Fibroblast of mammary gland (primary cell): ENCODE measurements at regions not wholly inside any gene's neighbourhood (a gene's known extent, or its start where the extent isn't known, plus 50 kb on each side); places are given as distances from the start of the nearest gene placed in this dataset.
A peak's percentile ranks its signal among the peaks of the same experiment; 100 is the strongest.
"Not testable (repeated sequence)": the region's sequence is repeated elsewhere in the genome, so short reads cannot be mapped to it uniquely, and the experiment has no call there.

Source experiments
- DNase-seq: peaks from one replicate; pipeline ENCODE4 v3.0.0-alpha.2; 2010; ENCODE audit warnings: low read depth
- H3K4me3 ChIP-seq: 2 replicates; pipeline ENCODE4 v1.5.1; 2011; ENCODE audit warnings: low read depth, mild to moderate bottlenecking, low read length, moderate library complexity; ENCODE audit not compliant: control insufficient read depth
- CTCF ChIP-seq: conservative IDR thresholded peaks from 2 replicates; pipeline ENCODE4 v1.5.1; 2011; ENCODE audit warnings: low read depth, low read length, inconsistent platforms; ENCODE audit not compliant: control insufficient read depth, insufficient read depth

GRCh38 chr2:155485141-155485842, 786.8 kb downstream of the KCNJ3 start:
- H3K4me3 ChIP-seq, result no peak overlapping the region
- TF ChIP-seq CTCF, result no peak
- DNase-seq, result no peak

- TF ChIP-seq CTCF, result no peak
- no peak overlapping the region for H3K4me3 ChIP-seq
- DNase-seq, result no peak
Measured at GRCh38 chr2:155481141-155481540, 782.6 kb downstream of the KCNJ3 start.

GRCh38 chr2:155472018-155472417, 773.5 kb downstream of the KCNJ3 start:
- DNase-seq, H3K4me3 ChIP-seq: not testable (repeated sequence)

GRCh38 chr2:155456222-155456621, 757.7 kb downstream of the KCNJ3 start:
- H3K4me3 ChIP-seq, result no peak overlapping the region
- DNase-seq, result no peak
- TF ChIP-seq CTCF, result no peak

GRCh38 chr2:155442755-155443372, 744.4 kb downstream of the KCNJ3 start:
- TF ChIP-seq CTCF, result no peak
- peak; percentile 4 for DNase-seq
- H3K4me3 ChIP-seq, result no peak overlapping the region

- H3K4me3 ChIP-seq, result no peak overlapping the region
- TF ChIP-seq CTCF, result no peak
- no peak for DNase-seq
Measured at GRCh38 chr2:155442088-155442487, 743.6 kb downstream of the KCNJ3 start.

GRCh38 chr2:155431004-155431507, 732.6 kb downstream of the KCNJ3 start:
- no peak for DNase-seq
- H3K4me3 ChIP-seq, result no peak overlapping the region
- no peak for TF ChIP-seq CTCF
